Right kidney (tissue), 1 donor: ENCODE measurements at regions not wholly inside any gene's neighbourhood (a gene's known extent, or its start where the extent isn't known, plus 50 kb on each side); places are given as distances from the start of the nearest gene placed in this dataset.
"Not testable (repeated sequence)": the region's sequence is repeated elsewhere in the genome, so short reads cannot be mapped to it uniquely, and the experiment has no call there.

Experiments used
- DNase-seq: peaks from one replicate; pipeline ENCODE4 v3.0.0-alpha.2; 2016

GRCh38 chr9:82808478-82808877 is 254.5 kb downstream of the RASEF start:
- DNase-seq: no peak

GRCh38 chr9:82810915-82811314 is 252.0 kb downstream of the RASEF start:
- no peak for DNase-seq

DNA sequence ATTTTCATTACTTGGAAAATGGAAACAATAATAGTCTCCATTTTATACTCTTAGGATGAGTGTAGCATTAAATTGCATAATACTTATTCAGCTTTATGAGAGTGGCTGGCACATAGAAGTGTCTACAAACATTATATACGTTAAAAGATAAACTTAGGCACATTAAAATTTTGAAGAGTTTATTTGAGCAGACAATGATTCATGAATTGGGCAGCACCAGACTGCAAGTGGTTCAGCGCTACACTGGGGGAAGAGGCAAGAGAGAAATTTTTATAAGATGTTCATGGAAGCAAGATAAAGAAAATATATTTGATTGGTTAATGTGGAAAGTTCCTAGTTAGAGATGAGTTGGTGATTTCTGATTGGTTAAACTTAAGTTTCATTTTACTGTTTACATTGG is 243.7 kb downstream of the RASEF start:
- no peak for DNase-seq

GRCh38 chr9:82820186-82820585 is 242.8 kb downstream of the RASEF start:
- no peak for DNase-seq

- no peak for DNase-seq
These were observed 233.1 kb downstream of the RASEF start for GRCh38 chr9:82829818-82830217.

- no peak for DNase-seq
These were observed 197.4 kb downstream of the RASEF start for GRCh38 chr9:82865524-82865923.

DNA sequence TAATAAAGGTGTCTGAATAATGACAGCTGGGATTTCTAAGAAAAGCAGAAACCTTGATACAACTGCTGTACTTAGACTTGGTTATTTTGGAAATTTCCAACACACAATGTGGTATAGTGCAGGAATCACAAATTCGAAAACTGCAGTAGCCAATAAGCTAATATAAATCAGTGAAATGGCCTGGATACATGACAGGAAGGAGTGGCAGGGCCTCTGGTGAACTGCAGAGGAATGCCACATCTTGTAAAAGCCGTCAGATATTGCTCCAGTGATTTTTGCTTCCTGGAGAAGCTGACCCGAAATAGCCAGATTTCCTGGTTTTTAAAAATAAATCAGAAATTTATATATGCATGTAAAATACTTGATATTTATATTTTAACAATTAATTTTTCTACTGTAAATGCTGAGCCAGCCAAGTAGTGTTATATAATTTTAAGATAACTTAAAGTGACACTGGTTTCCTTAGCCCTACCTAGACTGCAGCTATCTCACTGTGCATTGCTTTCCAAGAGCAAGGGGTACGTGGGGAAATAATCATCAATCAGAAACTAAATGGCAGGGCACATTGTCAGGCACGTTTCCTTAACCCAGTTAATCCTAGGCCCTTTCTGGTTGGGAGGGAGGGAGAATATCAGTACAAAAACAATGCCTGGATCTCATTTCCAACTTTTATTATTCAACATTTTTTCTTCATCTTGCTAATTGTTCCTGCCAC is 182.4 kb downstream of the RASEF start:
- DNase-seq: no peak

- no peak for DNase-seq
These were observed 180.8 kb downstream of the RASEF start for GRCh38 chr9:82882138-82882537.

GRCh38 chr9:82882748-82883147 is 180.2 kb downstream of the RASEF start:
- DNase-seq: no peak

- DNase-seq: no peak
These were observed 179.5 kb downstream of the RASEF start for GRCh38 chr9:82883436-82883835.

DNA sequence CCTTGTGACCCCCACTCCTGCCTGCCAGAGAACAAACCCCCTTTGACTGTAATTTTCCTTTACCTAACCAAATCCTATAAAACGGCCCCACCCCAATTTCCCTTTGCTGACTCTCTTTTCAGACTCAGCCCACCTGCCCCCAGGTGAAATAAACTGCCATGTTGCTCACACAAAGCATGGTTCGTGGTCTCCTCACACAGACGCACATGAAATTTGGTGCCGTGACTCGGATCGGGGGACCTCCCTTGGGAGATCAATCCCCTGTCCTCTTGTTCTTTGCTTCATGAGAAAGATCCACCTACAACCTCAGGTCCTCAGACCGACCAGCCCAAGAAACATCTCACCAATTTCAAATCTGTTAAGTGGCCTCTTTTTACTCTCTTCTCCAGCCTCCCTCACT is 179.0 kb downstream of the RASEF start:
- not testable (repeated sequence) for DNase-seq

DNA sequence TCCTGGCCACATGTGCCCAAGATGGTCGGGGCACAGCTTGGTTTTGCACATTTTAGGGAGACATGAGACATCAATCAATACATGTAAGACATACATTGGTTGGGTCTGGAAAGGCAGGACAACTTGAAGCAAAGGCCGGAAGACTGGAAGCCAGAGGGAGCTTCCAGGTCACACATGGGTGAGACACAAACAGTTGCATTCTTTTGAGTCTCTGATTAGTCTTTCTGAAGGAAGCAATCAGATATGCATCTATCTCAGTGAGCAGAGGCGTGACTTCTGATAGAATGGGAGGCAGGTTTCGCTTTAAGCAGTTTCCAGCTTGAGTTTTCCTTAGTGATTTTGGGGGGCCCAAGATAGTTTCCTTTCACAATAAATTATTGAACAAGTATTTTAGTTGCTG is 172.5 kb downstream of the RASEF start:
- DNase-seq: no peak

GRCh38 chr9:82890865-82891264 is 172.1 kb downstream of the RASEF start:
- no peak for DNase-seq

- DNase-seq: no peak
These were observed 171.6 kb downstream of the RASEF start for GRCh38 chr9:82891321-82891720.

DNA sequence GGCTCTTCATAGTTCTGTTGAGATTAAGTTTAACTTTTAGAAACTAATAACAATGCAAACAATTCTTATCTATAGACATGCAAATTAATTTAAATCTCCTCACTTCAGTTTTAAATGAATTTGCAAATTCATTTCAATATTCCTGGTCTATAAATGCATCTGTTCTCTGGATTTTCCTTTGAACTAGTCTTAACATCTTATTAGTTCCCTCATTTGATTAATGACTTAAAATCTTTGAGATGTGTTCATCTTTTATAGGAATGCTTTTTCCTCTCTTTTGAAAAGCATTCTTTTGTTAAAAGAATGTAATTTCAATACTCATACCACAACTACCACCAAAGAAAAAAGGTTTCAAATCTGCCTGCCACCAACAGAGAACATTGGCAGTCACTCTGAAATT is 169.4 kb downstream of the RASEF start:
- no peak for DNase-seq

DNA sequence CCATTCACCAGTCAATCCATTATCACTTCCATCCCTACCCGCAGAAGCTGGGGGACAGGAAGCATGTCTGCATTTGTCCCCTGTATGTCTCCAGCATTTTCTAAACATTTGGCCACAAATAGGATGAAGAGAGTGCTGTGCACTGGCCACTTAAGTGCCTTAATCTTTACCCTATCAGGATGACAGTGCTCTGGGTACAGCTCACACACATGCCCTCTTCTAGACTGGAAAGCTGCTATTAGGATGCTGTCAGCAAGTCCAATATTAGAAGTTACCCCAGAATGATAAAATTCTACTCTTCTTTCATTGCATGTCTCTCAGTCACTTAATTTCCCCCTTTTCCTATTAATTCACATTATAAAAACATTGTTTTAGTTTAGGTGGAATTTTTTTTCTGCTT is 168.4 kb downstream of the RASEF start:
- no peak for DNase-seq

- DNase-seq: no peak
These were observed 167.8 kb downstream of the RASEF start for GRCh38 chr9:82894961-82895821.

DNA sequence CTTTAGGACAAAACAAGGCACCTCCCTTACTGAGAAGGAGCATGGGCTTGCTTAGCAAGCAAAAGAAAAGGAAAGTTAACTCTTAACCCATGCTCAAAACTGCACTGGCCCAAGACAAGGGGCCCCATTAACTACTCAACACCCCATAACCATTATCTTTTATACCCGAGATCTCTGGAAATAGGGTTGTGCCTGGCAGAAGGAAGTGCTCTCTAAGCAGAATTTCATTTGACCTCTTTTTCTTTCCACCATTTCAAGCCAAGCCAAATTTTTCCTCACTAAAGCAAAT is 167.2 kb downstream of the RASEF start:
- no peak for DNase-seq

DNA sequence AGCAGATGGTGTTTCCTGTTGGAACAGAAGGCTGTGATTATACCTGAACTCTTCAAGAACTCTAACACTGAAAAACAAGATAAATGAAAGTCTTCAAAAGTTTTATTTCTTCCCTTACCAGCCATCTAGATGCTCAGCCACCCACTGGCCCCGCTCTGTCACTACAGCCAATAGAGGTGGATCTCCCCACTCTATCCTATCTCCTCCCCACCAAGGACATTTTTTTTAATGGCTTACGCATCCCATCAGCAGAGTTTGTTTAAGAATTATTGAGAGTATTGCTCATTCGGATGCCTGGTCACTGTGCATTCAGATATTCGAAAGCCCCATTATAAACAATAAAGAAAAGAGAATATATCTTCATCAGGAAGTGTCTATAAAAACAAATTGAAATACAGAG is 159.4 kb downstream of the RASEF start:
- DNase-seq: no peak

DNA sequence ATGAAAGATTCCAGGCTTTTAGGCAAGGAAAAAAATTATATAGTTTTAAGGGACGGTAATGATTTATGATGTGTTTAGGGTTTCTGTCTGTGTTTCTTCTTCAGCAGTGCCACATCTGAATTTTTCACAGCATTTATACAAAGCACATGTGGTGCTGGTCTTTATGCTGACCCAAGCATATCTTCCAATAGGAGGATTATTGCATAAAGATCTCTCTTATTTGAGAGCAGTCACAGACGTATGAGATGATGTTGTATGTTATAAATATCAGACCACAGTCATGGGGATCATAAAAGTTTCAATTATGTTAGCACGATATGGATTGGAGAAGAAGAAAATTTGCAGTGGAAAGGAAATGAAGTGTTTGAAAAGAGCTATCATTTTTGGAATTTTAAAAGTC is 150.9 kb downstream of the RASEF start:
- no peak for DNase-seq

DNA sequence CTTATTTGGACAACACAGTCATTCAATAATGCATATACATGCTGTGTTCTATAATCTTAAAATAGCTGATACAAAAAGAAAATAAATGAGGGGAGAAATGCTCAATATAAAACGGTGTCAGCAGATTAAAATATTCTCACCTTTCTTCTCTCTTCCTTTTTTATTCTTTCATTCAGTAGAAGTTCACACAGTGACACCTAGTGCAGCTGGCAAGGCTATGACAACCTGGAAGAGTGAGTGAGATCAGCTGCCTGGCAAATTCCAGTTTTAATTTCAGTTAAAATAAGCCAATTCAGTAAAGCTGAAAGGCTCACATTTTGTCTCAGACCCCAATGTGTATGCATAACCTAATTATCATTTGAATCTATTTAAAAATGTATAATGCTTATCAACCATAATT is 150.3 kb downstream of the RASEF start:
- DNase-seq: no peak

DNA sequence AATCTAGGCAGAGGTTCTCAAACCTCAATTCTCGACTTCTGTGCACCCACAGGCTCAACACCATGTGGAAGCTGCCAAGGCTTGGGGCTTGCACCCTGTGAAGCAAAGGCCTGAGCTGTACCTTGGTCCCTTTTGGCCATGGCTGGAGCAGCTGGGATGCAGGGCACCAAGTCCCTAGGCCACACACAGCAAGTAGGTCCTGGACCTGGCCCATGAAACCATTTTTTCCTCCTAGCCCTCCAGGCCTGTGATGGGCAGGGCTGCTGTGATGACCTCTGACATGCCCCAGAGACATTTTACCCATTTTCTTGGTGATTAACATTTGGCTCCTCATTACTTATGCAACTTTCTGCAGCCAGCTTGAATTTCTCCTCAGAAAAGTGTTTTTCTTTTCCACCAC is 146.7 kb downstream of the RASEF start:
- DNase-seq: not testable (repeated sequence)

GRCh38 chr9:82920154-82920553 is 142.8 kb downstream of the RASEF start:
- no peak for DNase-seq

DNA sequence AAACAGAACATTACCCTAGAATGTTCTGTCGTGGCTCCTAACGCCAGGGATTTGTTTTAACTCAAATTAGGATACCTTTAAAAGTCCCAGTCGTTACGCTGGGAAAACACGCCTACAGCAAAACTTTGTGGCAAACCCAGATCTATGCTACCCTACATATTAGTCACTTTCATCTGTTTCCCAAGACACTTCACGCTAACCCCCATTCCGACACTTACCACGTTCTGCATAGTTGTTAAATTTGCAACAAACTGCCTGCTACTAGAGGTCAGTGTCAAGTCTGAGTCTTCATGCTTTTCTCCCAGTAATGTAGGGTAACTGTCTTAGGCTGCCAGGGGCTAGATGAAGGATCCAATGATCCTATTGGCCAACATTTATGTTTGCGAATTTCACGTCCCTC is 140.3 kb downstream of the RASEF start:
- DNase-seq: no peak
